ENCODE measurements at regions not wholly inside any gene's neighbourhood (a gene's known extent, or its start where the extent isn't known, plus 50 kb on each side); places are given as distances from the start of the nearest gene placed in this dataset.

DNA sequence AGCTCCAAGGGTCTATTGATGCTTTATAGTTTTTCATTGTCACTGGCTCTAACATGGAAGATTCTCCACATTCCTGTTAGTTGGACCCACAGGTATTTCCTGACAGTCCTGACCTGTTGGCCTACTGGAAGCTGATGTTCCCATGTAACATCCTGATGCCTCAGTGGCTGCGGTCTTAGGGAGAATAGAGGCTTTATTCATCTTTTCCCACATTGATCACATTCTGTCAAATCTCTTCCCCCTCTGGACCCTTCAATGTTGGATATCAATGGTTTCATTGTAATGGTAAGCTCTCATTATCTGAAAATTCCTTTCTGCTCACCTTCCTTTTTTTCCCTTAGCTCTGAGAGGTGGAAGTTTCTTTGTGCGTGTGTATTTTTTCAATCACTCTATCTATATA, 280.9 kb upstream of the TBX3 start:
- H3K27me3 ChIP-seq (ENCODE audit: insufficient read depth) = no peaks in the 10 kb centered on the region
- no peaks in the 10 kb centered on the region; a peak in 1 of 4 replicates for H3K4me1 ChIP-seq (ENCODE audit: control insufficient read depth in 1 of 2, insufficient read depth in 2 of 2, low read depth in 1 of 2, low read length in 1 of 2)
- no peaks in the 10 kb centered on the region for H3K79me2 ChIP-seq (ENCODE audit: insufficient read depth)
- no peaks in the 10 kb centered on the region for H3F3A ChIP-seq (replicated peaks; ENCODE audit: insufficient read depth)
- ChIA-PET CTCF (interaction anchor here (0.6 to 0.7 kb wide), 2 partner anchors 10 to 163 kb away, joined by 3 read pairs; no protein-coding TSS in a partner anchor), POLR2A (no interaction called here)
- H3K9me2 ChIP-seq = no peaks in the 10 kb centered on the region
- H2AFZ ChIP-seq (ENCODE audit: low read depth) = no peak overlapping the region
- no peak overlapping the region for H3K27ac ChIP-seq (ENCODE audit: low read depth in 2 of 2, low read length in 1 of 2)
- WGBS (ENCODE audit: low lambda C conversion rate) = 80% methylated on average over 2 of the region's 2 CpGs
- TF ChIP-seq, protein P1, sequence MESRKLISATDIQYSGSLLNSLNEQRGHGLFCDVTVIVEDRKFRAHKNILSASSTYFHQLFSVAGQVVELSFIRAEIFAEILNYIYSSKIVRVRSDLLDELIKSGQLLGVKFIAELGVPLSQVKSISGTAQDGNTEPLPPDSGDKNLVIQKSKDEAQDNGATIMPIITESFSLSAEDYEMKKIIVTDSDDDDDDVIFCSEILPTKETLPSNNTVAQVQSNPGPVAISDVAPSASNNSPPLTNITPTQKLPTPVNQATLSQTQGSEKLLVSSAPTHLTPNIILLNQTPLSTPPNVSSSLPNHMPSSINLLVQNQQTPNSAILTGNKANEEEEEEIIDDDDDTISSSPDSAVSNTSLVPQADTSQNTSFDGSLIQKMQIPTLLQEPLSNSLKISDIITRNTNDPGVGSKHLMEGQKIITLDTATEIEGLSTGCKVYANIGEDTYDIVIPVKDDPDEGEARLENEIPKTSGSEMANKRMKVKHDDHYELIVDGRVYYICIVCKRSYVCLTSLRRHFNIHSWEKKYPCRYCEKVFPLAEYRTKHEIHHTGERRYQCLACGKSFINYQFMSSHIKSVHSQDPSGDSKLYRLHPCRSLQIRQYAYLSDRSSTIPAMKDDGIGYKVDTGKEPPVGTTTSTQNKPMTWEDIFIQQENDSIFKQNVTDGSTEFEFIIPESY (IDR thresholded peaks at IDR 0.05; ENCODE audit: borderline replicate concordance, low read depth) = no peak
- TF ChIP-seq, protein P2, sequence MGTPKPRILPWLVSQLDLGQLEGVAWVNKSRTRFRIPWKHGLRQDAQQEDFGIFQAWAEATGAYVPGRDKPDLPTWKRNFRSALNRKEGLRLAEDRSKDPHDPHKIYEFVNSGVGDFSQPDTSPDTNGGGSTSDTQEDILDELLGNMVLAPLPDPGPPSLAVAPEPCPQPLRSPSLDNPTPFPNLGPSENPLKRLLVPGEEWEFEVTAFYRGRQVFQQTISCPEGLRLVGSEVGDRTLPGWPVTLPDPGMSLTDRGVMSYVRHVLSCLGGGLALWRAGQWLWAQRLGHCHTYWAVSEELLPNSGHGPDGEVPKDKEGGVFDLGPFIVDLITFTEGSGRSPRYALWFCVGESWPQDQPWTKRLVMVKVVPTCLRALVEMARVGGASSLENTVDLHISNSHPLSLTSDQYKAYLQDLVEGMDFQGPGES (IDR thresholded peaks at IDR 0.05; ENCODE audit: low read depth, low read length) = no peak
- H4K20me1 ChIP-seq (ENCODE audit: insufficient read depth) = no peaks in the 10 kb centered on the region
- H3K9me3 ChIP-seq = no peaks in the 10 kb centered on the region
- DNase-seq = no peak
- H3K36me3 ChIP-seq (replicated peaks in 1 of 2; ENCODE audit: control insufficient read depth in 1 of 2, insufficient read depth in 2 of 2, low read length in 1 of 2) = no peaks in the 10 kb centered on the region
- H3K4me2 ChIP-seq = no peak overlapping the region
- no peak overlapping the region for H3K4me3 ChIP-seq (ENCODE audit: low read depth in 2 of 2, low read length in 1 of 2)
- no peak overlapping the region for H3K9ac ChIP-seq

DNA sequence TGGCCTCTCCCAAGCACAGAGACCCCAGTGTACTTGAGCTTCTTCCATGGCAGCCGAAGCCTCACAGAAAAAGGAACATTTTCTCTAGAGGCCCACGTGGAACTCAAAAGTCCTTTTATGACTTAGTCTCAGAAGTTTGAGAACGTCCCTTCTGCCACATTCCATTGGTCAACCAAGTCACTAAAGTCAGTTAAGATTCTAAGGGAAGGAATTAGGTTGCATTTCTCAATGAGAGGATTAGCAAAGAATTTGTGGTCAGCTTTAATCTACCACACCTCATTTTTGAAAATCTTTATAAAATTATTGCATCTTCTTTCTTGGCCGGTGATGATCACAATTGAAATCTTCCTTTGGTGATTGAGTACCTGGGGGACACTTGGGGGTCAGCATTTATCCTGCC, 279.9 kb upstream of the TBX3 start:
- TF ChIP-seq EP300 (IDR thresholded peaks at IDR 0.05; ENCODE audit: borderline replicate concordance in 1 of 2, low read depth in 1 of 2, low read length in 1 of 2) (no peak), YY1 (IDR thresholded peaks at IDR 0.05; ENCODE audit: low read depth) (no peak), TAF1 (IDR thresholded peaks at IDR 0.05; ENCODE audit: borderline replicate concordance, low read depth, low read length) (no peak)
- TF ChIP-seq, protein P3, sequence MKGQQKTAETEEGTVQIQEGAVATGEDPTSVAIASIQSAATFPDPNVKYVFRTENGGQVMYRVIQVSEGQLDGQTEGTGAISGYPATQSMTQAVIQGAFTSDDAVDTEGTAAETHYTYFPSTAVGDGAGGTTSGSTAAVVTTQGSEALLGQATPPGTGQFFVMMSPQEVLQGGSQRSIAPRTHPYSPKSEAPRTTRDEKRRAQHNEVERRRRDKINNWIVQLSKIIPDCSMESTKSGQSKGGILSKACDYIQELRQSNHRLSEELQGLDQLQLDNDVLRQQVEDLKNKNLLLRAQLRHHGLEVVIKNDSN (IDR thresholded peaks at IDR 0.05; ENCODE audit: borderline replicate concordance, low read depth) = no peak
- Histone ChIP-seq H2AFZ (ENCODE audit: low read depth) (no peak overlapping the region), H3K27ac (ENCODE audit: low read depth in 2 of 2, low read length in 1 of 2) (no peak overlapping the region), H3K4me3 (ENCODE audit: low read depth in 2 of 2, low read length in 1 of 2) (no peak overlapping the region), H3K9ac (no peak overlapping the region), H3K36me3 (replicated peaks in 1 of 2; ENCODE audit: control insufficient read depth in 1 of 2, insufficient read depth in 2 of 2, low read length in 1 of 2) (no peaks in the 10 kb centered on the region), H3K79me2 (ENCODE audit: insufficient read depth) (no peaks in the 10 kb centered on the region), H3K4me2 (no peak overlapping the region), H3K4me1 (ENCODE audit: control insufficient read depth in 1 of 2, insufficient read depth in 2 of 2, low read depth in 1 of 2, low read length in 1 of 2) (no peaks in the 10 kb centered on the region; a peak in 1 of 4 replicates), H3K27me3 (ENCODE audit: insufficient read depth) (no peaks in the 10 kb centered on the region), H4K20me1 (ENCODE audit: insufficient read depth) (no peaks in the 10 kb centered on the region), H3K9me3 (no peaks in the 10 kb centered on the region), H3F3A (replicated peaks; ENCODE audit: insufficient read depth) (no peaks in the 10 kb centered on the region), H3K9me2 (no peaks in the 10 kb centered on the region)
- 39% methylated on average over 4 of the region's 4 CpGs for WGBS (ENCODE audit: low lambda C conversion rate)
- ChIA-PET POLR2A (no interaction called here), CTCF (no interaction called here)
- no peak for DNase-seq

DNA sequence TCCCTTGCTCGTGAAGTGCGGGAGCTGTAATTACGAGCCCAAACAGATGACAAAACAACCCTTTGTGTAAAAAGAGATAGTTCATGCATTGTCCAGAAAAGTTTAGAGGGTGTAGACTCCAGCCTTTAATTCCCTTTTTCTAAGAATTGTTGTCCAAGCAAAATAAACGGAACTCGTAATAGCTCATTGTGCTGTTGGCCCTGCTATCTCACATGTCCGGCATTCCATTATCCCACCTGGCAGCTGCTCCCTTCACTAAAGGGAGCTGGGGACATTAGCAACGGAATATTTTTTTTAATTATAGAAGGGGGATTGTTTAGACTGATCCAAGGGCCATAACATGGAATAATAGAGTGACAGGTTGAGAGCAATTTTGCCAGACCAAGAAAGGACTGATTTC, 277.5 kb upstream of the TBX3 start:
- DNase-seq = no peak
- Histone ChIP-seq H3K9ac (no peak overlapping the region), H3K9me2 (no peaks in the 10 kb centered on the region), H4K20me1 (ENCODE audit: insufficient read depth) (no peaks in the 10 kb centered on the region), H3K9me3 (no peaks in the 10 kb centered on the region), H3K4me2 (no peak overlapping the region), H3K27ac (ENCODE audit: low read depth in 2 of 2, low read length in 1 of 2) (no peak overlapping the region), H3K4me3 (ENCODE audit: low read depth in 2 of 2, low read length in 1 of 2) (no peak overlapping the region), H3K27me3 (ENCODE audit: insufficient read depth) (no peaks in the 10 kb centered on the region), H3F3A (replicated peaks; ENCODE audit: insufficient read depth) (no peaks in the 10 kb centered on the region), H3K79me2 (ENCODE audit: insufficient read depth) (no peaks in the 10 kb centered on the region), H3K36me3 (replicated peaks in 1 of 2; ENCODE audit: control insufficient read depth in 1 of 2, insufficient read depth in 2 of 2, low read length in 1 of 2) (no peaks in the 10 kb centered on the region), H2AFZ (ENCODE audit: low read depth) (no peak overlapping the region), H3K4me1 (ENCODE audit: control insufficient read depth in 1 of 2, insufficient read depth in 2 of 2, low read depth in 1 of 2, low read length in 1 of 2) (no peaks in the 10 kb centered on the region; a peak in 1 of 4 replicates)
- POLR2A ChIA-PET = no interaction called here
- WGBS (ENCODE audit: low lambda C conversion rate) = 69% methylated on average over 7 of the region's 7 CpGs
- TF ChIP-seq MEF2A (IDR thresholded peaks at IDR 0.05; ENCODE audit: borderline replicate concordance, low read depth) (no peak), TEAD4 (IDR thresholded peaks at IDR 0.05; ENCODE audit: borderline replicate concordance, insufficient read depth) (no peak), EP300 (IDR thresholded peaks at IDR 0.05; ENCODE audit: borderline replicate concordance in 1 of 2, low read depth in 1 of 2, low read length in 1 of 2) (no peak), GABPA (IDR thresholded peaks at IDR 0.05; ENCODE audit: low read depth) (no peak), SIN3A (IDR thresholded peaks at IDR 0.05; ENCODE audit: borderline replicate concordance, low read depth, low read length) (no peak), RAD21 (IDR thresholded peaks at IDR 0.05; ENCODE audit: low read length) (no peak), RFX5 (IDR thresholded peaks at IDR 0.05; ENCODE audit: low read length) (no peak), MXI1 (IDR thresholded peaks at IDR 0.05; ENCODE audit: low read depth, low read length) (no peak), POLR2AphosphoS5 (IDR thresholded peaks at IDR 0.05; ENCODE audit: low read depth, low read length) (no peak), YY1 (IDR thresholded peaks at IDR 0.05; ENCODE audit: low read depth) (no peak)
- TF ChIP-seq, protein P2 (IDR thresholded peaks at IDR 0.05; ENCODE audit: low read depth, low read length) = no peak
- TF ChIP-seq, protein P1 (IDR thresholded peaks at IDR 0.05; ENCODE audit: borderline replicate concordance, low read depth) = no peak
- CTCF ChIA-PET = no interaction called here

All from SK-N-SH (cell line).